ENCODE measurements at regions not wholly inside any gene's neighbourhood (a gene's known extent, or its start where the extent isn't known, plus 50 kb on each side); places are given as distances from the start of the nearest gene placed in this dataset.

DNA sequence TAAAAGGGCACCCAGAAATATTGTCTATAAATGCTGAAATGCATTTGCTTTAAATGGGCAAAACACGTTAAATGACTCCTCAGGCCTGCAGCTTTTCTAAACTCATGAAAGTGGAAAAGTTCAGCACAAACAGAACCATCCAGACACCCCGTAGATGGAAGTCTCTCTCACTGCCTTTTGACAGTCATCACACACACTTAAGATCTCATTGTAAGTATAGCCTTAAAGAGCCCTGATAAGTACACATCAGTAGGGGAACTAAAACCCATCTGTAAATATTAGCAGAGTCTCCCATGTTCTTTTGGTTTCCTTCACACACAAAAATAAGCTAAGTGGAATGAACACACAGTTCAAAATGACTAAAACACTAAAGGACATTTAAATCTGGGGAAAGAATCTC is 166.7 kb downstream of the LTN1 start:
- TF ChIP-seq, protein P1, sequence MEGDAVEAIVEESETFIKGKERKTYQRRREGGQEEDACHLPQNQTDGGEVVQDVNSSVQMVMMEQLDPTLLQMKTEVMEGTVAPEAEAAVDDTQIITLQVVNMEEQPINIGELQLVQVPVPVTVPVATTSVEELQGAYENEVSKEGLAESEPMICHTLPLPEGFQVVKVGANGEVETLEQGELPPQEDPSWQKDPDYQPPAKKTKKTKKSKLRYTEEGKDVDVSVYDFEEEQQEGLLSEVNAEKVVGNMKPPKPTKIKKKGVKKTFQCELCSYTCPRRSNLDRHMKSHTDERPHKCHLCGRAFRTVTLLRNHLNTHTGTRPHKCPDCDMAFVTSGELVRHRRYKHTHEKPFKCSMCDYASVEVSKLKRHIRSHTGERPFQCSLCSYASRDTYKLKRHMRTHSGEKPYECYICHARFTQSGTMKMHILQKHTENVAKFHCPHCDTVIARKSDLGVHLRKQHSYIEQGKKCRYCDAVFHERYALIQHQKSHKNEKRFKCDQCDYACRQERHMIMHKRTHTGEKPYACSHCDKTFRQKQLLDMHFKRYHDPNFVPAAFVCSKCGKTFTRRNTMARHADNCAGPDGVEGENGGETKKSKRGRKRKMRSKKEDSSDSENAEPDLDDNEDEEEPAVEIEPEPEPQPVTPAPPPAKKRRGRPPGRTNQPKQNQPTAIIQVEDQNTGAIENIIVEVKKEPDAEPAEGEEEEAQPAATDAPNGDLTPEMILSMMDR (IDR thresholded peaks at IDR 0.05), result no peak
- Histone ChIP-seq H3K4me1 (ENCODE audit: low read depth) (peaks cover 13% of the 10 kb centered on the region), H3K4me3 (no peak overlapping the region), H3K36me3 (ENCODE audit: low read depth) (no peaks in the 10 kb centered on the region), H3K9me3 (no peaks in the 10 kb centered on the region)
- ATAC-seq (no peak), DNase-seq (no peak)
- intact Hi-C loops (cut with DNase I, micrococcal nuclease), result no loop called here

DNA sequence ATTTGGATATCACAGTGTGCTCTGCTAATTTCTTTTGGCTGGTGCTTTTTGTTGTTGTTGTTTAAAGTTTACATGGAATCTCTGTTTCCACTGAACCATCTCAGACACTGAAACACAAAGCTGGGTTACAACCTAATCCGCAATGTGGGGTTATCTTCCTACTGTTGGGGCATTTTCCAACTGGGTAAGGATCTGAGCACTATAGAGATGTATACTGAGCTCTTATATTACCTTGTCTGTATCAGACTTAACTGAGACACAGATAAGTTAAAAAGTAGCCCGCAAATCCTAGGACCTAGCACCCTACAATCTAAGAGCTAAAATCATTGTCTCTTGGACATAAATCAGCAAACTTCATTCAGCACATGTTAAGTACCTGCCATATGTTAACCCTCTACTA is 169.2 kb downstream of the LTN1 start:
- ATAC-seq (no peak), DNase-seq (no peak)
- intact Hi-C loops (cut with DNase I, micrococcal nuclease), result no loop called here
- Histone ChIP-seq H3K9me3 (no peaks in the 10 kb centered on the region), H3K4me1 (ENCODE audit: low read depth) (peaks cover 13% of the 10 kb centered on the region), H3K4me3 (no peak overlapping the region), H3K36me3 (ENCODE audit: low read depth) (no peaks in the 10 kb centered on the region)
- TF ChIP-seq, protein P1 (IDR thresholded peaks at IDR 0.05), result no peak

DNA sequence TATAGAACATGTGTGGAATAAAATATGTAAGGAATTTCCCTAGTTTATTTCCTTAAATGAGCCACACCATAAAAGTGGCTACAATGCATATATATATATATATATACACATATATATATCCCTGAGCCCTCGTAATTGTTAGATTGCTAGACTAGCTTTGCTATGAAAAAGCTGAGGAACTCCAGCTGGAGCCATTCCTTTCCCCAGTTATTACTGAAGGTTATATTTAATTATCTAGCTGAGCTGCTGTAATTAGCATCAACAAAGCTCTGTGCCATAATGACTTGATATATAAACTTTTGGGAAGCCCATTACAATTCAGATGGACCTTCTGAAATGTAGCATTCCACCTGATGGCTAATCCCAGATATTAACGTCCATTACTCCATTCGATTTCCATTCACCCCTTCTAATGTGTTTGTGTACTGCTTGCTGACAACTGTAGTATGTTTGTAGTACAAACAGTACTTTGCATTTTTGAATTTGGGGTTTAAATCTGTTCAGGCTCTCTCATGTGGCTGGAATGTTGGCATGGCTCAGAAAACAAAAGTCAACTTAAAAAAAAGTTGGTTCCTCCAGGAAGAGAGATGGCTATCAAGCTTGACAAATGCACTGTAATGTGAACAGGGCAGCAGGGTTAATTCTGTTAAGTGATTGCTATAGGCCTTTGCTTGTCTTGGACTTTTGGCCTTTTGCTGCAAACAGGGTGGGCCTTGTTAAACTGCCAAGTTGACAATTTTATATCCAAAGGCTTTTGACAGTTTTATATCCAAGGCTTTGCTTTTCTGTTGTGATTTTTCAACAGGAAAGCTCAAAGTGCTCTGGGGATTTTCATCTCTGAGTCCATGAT is 170.0 kb downstream of the LTN1 start:
- peaks cover 13% of the 10 kb centered on the region for H3K4me1 ChIP-seq (ENCODE audit: low read depth)
- DNase-seq, result peak in 1 of 3 donors; percentile 71
- intact Hi-C loops (cut with DNase I, micrococcal nuclease), result no loop called here
- H3K9me3 ChIP-seq, result no peaks in the 10 kb centered on the region
- TF ChIP-seq, protein P1 (IDR thresholded peaks at IDR 0.05), result no peak
- ATAC-seq, result peak; percentile 94
- no peak overlapping the region for H3K4me3 ChIP-seq
- H3K36me3 ChIP-seq (ENCODE audit: low read depth), result no peaks in the 10 kb centered on the region

DNA sequence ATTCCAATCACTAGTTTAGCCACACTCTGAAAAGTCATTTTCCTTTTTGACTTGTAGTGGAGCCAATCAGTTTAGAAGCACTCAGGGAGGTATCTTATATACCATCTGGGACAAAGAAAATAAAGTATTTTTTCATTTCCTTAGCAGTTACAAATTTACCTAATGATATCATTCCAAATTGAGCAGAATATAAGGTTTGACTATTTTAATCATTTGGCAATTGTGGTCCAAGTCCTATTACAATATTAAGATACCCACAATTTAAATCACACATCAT is 170.6 kb downstream of the LTN1 start:
- intact Hi-C loops (cut with DNase I, micrococcal nuclease), result no loop called here
- Histone ChIP-seq H3K4me3 (no peak overlapping the region), H3K36me3 (ENCODE audit: low read depth) (no peaks in the 10 kb centered on the region), H3K9me3 (no peaks in the 10 kb centered on the region), H3K4me1 (ENCODE audit: low read depth) (peaks cover 13% of the 10 kb centered on the region)
- no peak for ATAC-seq
- DNase-seq, result no peak
- TF ChIP-seq, protein P1 (IDR thresholded peaks at IDR 0.05), result no peak

DNA sequence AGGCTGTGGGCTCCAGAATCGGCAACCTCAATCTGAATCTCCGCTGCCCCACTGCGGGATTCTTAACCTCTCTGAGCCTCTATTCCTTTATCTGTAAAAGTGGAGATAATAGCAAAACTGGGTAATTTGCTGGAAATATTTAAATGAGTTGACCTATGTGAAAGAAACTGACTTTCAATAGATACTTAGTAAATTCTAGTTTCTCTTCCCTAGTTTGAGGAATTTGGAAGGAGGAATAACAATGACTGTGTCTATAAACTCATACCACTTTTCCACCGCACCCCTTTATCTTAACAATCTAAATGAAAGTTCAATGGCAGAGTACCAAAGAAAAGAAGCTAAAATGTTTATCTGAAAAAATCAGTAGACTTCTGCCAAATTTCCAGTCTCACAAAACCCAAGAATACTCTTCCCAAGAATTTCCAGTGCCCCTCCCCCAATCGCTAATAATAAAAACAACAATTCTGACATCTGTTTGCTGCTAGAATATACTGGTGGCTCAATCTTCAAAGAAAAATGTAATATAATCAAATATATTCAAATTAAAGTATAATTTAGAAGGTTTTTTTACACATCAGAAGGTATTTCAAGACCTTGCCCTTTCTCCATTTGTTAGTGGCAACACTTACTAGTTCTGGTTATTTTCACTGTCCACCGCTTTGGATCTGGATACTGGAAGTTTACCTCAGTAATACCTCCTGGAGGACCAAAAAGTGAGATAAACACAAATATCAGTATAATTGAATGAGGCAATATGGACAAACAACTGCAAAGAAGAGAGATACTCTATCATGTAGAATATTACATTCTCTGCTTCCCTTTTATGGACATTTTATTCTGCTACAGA is 171.2 kb downstream of the LTN1 start:
- no peak for ATAC-seq
- TF ChIP-seq, protein P1 (IDR thresholded peaks at IDR 0.05), result no peak
- peaks cover 13% of the 10 kb centered on the region for H3K4me1 ChIP-seq (ENCODE audit: low read depth)
- H3K36me3 ChIP-seq (ENCODE audit: low read depth), result no peaks in the 10 kb centered on the region
- H3K4me3 ChIP-seq, result no peak overlapping the region
- no peak for DNase-seq
- intact Hi-C loops (cut with DNase I, micrococcal nuclease), result no loop called here
- H3K9me3 ChIP-seq, result no peaks in the 10 kb centered on the region
